Osteocyte (in vitro differentiated cells): ENCODE measurements at regions not wholly inside any gene's neighbourhood (a gene's known extent, or its start where the extent isn't known, plus 50 kb on each side); places are given as distances from the start of the nearest gene placed in this dataset.

Experiments
- DNase-seq: peaks from one replicate; pipeline ENCODE4 v3.0.0; 2021; ENCODE audit warnings: mixed read lengths; ENCODE audit not compliant: unreplicated experiment; ENCODE audit errors: extremely low spot score
- H3K27ac Mint-ChIP-seq: one replicate; pipeline ENCODE4 v1.8.0; 2021; ENCODE audit warnings: mild to moderate bottlenecking, mixed read lengths; ENCODE audit not compliant: unreplicated experiment
- H3K27me3 Mint-ChIP-seq: one replicate; pipeline ENCODE4 v1.8.0; 2021; ENCODE audit warnings: mixed read lengths; ENCODE audit not compliant: unreplicated experiment
- H3K36me3 Mint-ChIP-seq: one replicate; pipeline ENCODE4 v1.8.0; 2021; ENCODE audit warnings: mixed read lengths; ENCODE audit not compliant: unreplicated experiment
- H3K4me1 Mint-ChIP-seq: one replicate; pipeline ENCODE4 v1.8.0; 2021; ENCODE audit warnings: mixed read lengths; ENCODE audit not compliant: unreplicated experiment
- H3K4me3 Mint-ChIP-seq: one replicate; pipeline ENCODE4 v1.8.0; 2021; ENCODE audit warnings: mild to moderate bottlenecking, moderate library complexity, mixed read lengths; ENCODE audit not compliant: unreplicated experiment
- H3K9me3 Mint-ChIP-seq: one replicate; pipeline ENCODE4 v1.8.0; 2021; ENCODE audit warnings: mixed read lengths; ENCODE audit not compliant: unreplicated experiment
- CTCF ChIP-seq: fragments of 200-600 bp; sonication (generic); IDR thresholded peaks from 2 replicates; pipeline ENCODE4 v1.5.0; 2021; ENCODE audit warnings: antibody characterized with exemption, mild to moderate bottlenecking, moderate library complexity

GRCh38 chr7:12990440-12990839, 303.0 kb downstream of the ARL4A start:
- DNase-seq: no peak
- no peaks in the 10 kb centered on the region for H3K27me3 Mint-ChIP-seq
- no peak for TF ChIP-seq CTCF
- no peak overlapping the region for H3K27ac Mint-ChIP-seq
- no peaks in the 10 kb centered on the region for H3K4me1 Mint-ChIP-seq
- no peak overlapping the region for H3K4me3 Mint-ChIP-seq
- H3K9me3 Mint-ChIP-seq: no peaks in the 10 kb centered on the region
- H3K36me3 Mint-ChIP-seq: no peaks in the 10 kb centered on the region

GRCh38 chr7:12993025-12993424, 305.6 kb downstream of the ARL4A start:
- TF ChIP-seq CTCF: no peak
- H3K4me3 Mint-ChIP-seq: no peak overlapping the region
- no peaks in the 10 kb centered on the region for H3K27me3 Mint-ChIP-seq
- no peak for DNase-seq
- H3K9me3 Mint-ChIP-seq: peaks cover under 1% of the 10 kb centered on the region
- H3K27ac Mint-ChIP-seq: no peak overlapping the region
- no peaks in the 10 kb centered on the region for H3K4me1 Mint-ChIP-seq
- no peaks in the 10 kb centered on the region for H3K36me3 Mint-ChIP-seq

- no peak overlapping the region for H3K27ac Mint-ChIP-seq
- peaks cover 5% of the 10 kb centered on the region for H3K36me3 Mint-ChIP-seq
- no peaks in the 10 kb centered on the region for H3K4me1 Mint-ChIP-seq
- peaks cover 25% of the 10 kb centered on the region for H3K9me3 Mint-ChIP-seq
- no peak for TF ChIP-seq CTCF
- no peak for DNase-seq
- no peaks in the 10 kb centered on the region for H3K27me3 Mint-ChIP-seq
- no peak overlapping the region for H3K4me3 Mint-ChIP-seq
These were observed 308.6 kb downstream of the ARL4A start for GRCh38 chr7:12995912-12996469.

GRCh38 chr7:13007331-13007730, 319.9 kb downstream of the ARL4A start:
- Mint-ChIP-seq H3K4me3 (no peak overlapping the region), H3K9me3 (peaks cover 12% of the 10 kb centered on the region), H3K36me3 (peaks cover 2% of the 10 kb centered on the region), H3K27ac (no peak overlapping the region), H3K27me3 (no peaks in the 10 kb centered on the region), H3K4me1 (no peaks in the 10 kb centered on the region)
- no peak for DNase-seq
- TF ChIP-seq CTCF: no peak

- H3K27ac Mint-ChIP-seq: no peak overlapping the region
- no peaks in the 10 kb centered on the region for H3K27me3 Mint-ChIP-seq
- peaks cover 8% of the 10 kb centered on the region for H3K9me3 Mint-ChIP-seq
- H3K4me1 Mint-ChIP-seq: no peaks in the 10 kb centered on the region
- TF ChIP-seq CTCF: no peak
- H3K36me3 Mint-ChIP-seq: peaks cover 2% of the 10 kb centered on the region
- H3K4me3 Mint-ChIP-seq: no peak overlapping the region
- DNase-seq: no peak
These were observed 322.1 kb downstream of the ARL4A start for GRCh38 chr7:13009517-13009916.
